ENCODE measurements at regions not wholly inside any gene's neighbourhood (a gene's known extent, or its start where the extent isn't known, plus 50 kb on each side); places are given as distances from the start of the nearest gene placed in this dataset.

DNA sequence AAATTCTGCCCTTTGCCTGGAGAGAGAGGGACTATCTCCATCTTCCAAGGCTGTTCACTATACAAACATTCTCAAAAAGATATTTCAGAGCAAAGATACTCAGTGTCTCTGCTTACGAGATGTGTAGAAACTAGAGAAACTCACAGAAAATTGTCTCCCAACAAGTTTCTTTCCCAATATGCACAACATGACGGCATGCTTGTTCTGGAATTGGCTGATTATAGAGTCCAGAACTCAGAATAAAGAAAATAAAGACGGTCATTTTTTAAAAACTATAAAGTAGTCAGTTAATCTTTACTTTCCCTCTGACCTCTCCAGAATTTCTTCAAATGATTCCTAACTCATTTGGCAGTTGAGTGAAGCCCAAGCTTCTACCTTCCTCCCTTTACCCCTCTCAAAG is 285.5 kb upstream of the KLF3 start:
- WGBS, 2 experiments (ENCODE audit: extremely low coverage in 2 of 2, insufficient read length in 1 of 2) = 60% methylated on average over 1 of the region's 3 CpGs; no CpG with 5 or more reads in 1 of the 2 experiments
- no peak overlapping the region for H3K4me2 ChIP-seq (ENCODE audit: low read depth, low read length)
- POLR2A ChIA-PET (ENCODE audit: unreplicated experiment) = no interaction called here
- CTCF ChIA-PET = no interaction called here
- H3K9me3 ChIP-seq (ENCODE audit: control insufficient read depth, insufficient read depth, low read length) = no peaks in the 10 kb centered on the region
- no peak overlapping the region for H3K14ac ChIP-seq (replicated peaks; ENCODE audit: low read depth, low read length)
- intact Hi-C loops (cut with micrococcal nuclease) = no loop called here
- H3K9ac ChIP-seq (ENCODE audit: low read depth, low read length) = no peak overlapping the region
- no peak for DNase-seq
- no peak overlapping the region for H3K4me3 ChIP-seq (ENCODE audit: insufficient read depth, low read depth, low read length)
- H2BK20ac ChIP-seq (ENCODE audit: low read depth, low read length) = no peak overlapping the region
- TF ChIP-seq MXI1 (IDR thresholded peaks at IDR 0.05; ENCODE audit: borderline replicate concordance, low read depth, low read length) (no peak), NFE2L2 (IDR thresholded peaks at IDR 0.05; ENCODE audit: low read depth, low read length) (no peak), RCOR1 (IDR thresholded peaks at IDR 0.05; ENCODE audit: insufficient replicate concordance, low read length) (no peak), CHD1 (IDR thresholded peaks at IDR 0.05; ENCODE audit: low read depth, low read length) (no peak), SMC3 (IDR thresholded peaks at IDR 0.05; ENCODE audit: low read depth, low read length) (no peak), FOS (IDR thresholded peaks at IDR 0.05; ENCODE audit: low read depth, low read length) (no peak), CEBPB (IDR thresholded peaks at IDR 0.05; ENCODE audit: low read depth, low read length) (no peak), ELK1 (IDR thresholded peaks at IDR 0.05; ENCODE audit: borderline replicate concordance, low read depth, low read length) (no peak), POLR2A (IDR thresholded peaks at IDR 0.05; ENCODE audit: low read depth, low read length) (no peak), BHLHE40 (IDR thresholded peaks at IDR 0.05; ENCODE audit: low read depth, low read length) (no peak), RAD21 (IDR thresholded peaks at IDR 0.05; ENCODE audit: low read length) (no peak), MAZ (IDR thresholded peaks at IDR 0.05; ENCODE audit: borderline replicate concordance, low read depth, low read length) (no peak), RFX5 (IDR thresholded peaks at IDR 0.05; ENCODE audit: low read depth, low read length) (no peak), MAFK (IDR thresholded peaks at IDR 0.05; ENCODE audit: low read depth, low read length) (no peak)
- TF ChIP-seq, protein P1, sequence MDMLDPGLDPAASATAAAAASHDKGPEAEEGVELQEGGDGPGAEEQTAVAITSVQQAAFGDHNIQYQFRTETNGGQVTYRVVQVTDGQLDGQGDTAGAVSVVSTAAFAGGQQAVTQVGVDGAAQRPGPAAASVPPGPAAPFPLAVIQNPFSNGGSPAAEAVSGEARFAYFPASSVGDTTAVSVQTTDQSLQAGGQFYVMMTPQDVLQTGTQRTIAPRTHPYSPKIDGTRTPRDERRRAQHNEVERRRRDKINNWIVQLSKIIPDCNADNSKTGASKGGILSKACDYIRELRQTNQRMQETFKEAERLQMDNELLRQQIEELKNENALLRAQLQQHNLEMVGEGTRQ (IDR thresholded peaks at IDR 0.05; ENCODE audit: low read depth, low read length) = no peak
- no peak overlapping the region for H2BK120ac ChIP-seq (ENCODE audit: low read depth, low read length)
- no peak overlapping the region for H4K5ac ChIP-seq (ENCODE audit: low read depth, low read length)
- no peaks in the 10 kb centered on the region; the same call in 1 of the 2 replicates for H3K27me3 ChIP-seq (ENCODE audit: control insufficient read depth, insufficient read depth, low read length)
- no peak overlapping the region for H3K23ac ChIP-seq (ENCODE audit: low read depth, low read length)
- dilution Hi-C loops (cut with HindIII; ENCODE audit: low sequenced_read_pairs, unreplicated experiment) = no loop called here
- in situ Hi-C loops (cut with MboI; ENCODE audit: low sequenced_read_pairs) = loop anchor here (25.0 kb wide), 1 partner anchor 109 kb away; no protein-coding TSS in a partner anchor
- no peaks in the 10 kb centered on the region for H3K36me3 ChIP-seq (ENCODE audit: control insufficient read depth, insufficient read depth, low read length)
- H2AK5ac ChIP-seq (ENCODE audit: low read depth, low read length) = no peak overlapping the region
- no peak overlapping the region for H3K4ac ChIP-seq (ENCODE audit: low read depth, low read length)
- H3K56ac ChIP-seq (ENCODE audit: extremely low read depth, insufficient read depth, low read length) = no peak overlapping the region
- no peak overlapping the region for H2BK5ac ChIP-seq (ENCODE audit: low read depth, low read length, poor library complexity, severe bottlenecking)
- H2AFZ ChIP-seq (replicated peaks; ENCODE audit: low read length, poor library complexity) = no peak overlapping the region
- no peak overlapping the region for H3K27ac ChIP-seq (ENCODE audit: insufficient read depth, low read length)
- H3K18ac ChIP-seq (ENCODE audit: low read depth, low read length) = no peak overlapping the region
- H4K8ac ChIP-seq (ENCODE audit: low read depth in 2 of 2, low read length in 2 of 2) = no peak overlapping the region
- H3K79me1 ChIP-seq (ENCODE audit: low read depth in 1 of 2, low read length in 2 of 2) = no peaks in the 10 kb centered on the region
- no peak overlapping the region for H4K91ac ChIP-seq (ENCODE audit: insufficient read depth, low read depth, low read length)
- no peaks in the 10 kb centered on the region for H3K4me1 ChIP-seq (ENCODE audit: control insufficient read depth, insufficient read depth, low read length)
- no peak overlapping the region for H2BK15ac ChIP-seq (ENCODE audit: low read depth, low read length)
- no peaks in the 10 kb centered on the region for H3K9me1 ChIP-seq (ENCODE audit: insufficient read depth, low read length)
- H2AK9ac ChIP-seq (replicated peaks; ENCODE audit: low read depth, low read length, poor library complexity) = no peak overlapping the region
- no TSS peak for BruUV-seq (replicated peaks)
- H4K20me1 ChIP-seq (ENCODE audit: insufficient read depth, low read length) = no peaks in the 10 kb centered on the region
- ATAC-seq (ENCODE audit: low read depth) = no peak

All from IMR-90 (cell line).